ENCODE measurements at regions not wholly inside any gene's neighbourhood (a gene's known extent, or its start where the extent isn't known, plus 50 kb on each side); places are given as distances from the start of the nearest gene placed in this dataset.
"Not testable (repeated sequence)": the region's sequence is repeated elsewhere in the genome, so short reads cannot be mapped to it uniquely, and the experiment has no call there.

DNA sequence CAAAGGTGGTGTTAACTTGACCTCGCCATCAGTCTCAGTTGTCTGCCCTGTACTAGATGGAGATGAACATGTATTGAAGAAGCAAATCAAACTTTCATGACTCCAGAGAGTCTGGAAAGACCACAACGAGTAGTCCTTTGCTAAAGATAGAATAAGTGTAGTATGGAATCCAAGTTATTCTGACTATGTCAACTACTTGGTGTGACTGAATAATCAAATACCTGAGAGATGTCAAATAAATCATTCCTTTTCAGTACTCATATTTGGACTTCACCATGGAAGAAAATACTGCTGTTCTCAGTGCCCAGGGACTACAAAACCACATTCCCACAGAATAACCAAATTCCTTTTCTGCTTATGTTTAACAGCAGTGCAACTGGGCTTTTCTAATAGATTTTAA lies 161.2 kb upstream of the SPRY1 start:
- ATAC-seq (no peak), DNase-seq (ENCODE audit: missing footprints) (no peak)
- intact Hi-C loops (cut with DNase I), result no loop called here

DNA sequence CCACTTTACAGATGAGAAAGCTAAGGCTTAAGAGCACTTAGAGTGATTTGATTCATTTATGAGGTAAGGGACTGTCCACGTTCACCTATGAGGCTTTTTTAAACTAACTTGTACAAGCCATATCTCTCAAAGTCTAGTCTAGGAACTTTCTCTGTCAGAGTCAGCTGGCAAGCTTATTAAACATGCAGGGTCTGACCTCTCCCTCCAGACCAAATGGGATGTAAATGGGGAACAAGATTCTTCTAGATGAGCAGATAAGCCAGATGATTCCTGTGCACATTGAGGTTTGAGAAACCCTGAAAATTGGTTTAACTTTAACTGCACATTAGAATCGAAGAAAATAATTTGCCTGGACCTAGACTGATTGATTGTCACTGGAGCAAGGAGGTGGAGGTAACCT lies 160.0 kb upstream of the SPRY1 start:
- ATAC-seq (no peak), DNase-seq (ENCODE audit: missing footprints) (no peak)
- intact Hi-C loops (cut with DNase I), result no loop called here

DNA sequence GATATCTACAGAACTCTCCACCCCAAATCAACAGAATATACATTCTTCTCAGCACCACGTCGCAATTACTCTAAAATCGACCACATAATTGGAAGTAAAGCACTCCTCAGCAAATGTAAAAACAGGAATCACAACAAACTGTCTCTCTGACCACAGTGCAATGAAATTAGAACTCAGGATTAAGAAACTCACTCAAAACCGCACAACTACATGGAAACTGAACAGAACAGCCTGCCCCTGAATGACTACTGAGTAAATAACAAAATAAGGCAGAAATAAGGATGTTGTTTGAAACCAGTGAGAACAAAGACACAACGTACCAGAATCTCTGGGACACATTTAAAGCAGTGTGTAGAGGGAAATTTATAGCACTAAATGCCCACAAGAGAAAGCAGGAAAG lies 156.3 kb upstream of the SPRY1 start:
- intact Hi-C loops (cut with DNase I); ATAC-seq; DNase-seq (ENCODE audit: missing footprints): not testable (repeated sequence)

DNA sequence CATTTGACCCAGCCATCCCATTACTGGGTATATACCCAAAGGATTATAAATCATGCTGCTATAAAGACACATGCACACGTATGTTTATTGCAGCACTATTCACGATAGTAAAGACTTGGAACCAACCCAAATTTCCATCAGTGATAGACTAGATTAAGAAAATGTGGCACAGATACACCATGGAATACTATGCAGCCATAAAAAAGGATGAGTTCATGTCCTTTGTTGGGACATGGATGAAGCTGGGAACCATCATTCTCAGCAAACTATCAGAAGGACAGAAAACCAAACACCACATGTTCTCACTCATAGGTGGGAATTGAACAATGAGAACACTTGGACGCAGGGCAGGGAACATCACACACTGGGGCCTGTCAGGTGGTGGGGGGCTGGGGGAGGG lies 153.4 kb upstream of the SPRY1 start:
- DNase-seq (ENCODE audit: missing footprints); intact Hi-C loops (cut with DNase I); ATAC-seq: not testable (repeated sequence)

DNA sequence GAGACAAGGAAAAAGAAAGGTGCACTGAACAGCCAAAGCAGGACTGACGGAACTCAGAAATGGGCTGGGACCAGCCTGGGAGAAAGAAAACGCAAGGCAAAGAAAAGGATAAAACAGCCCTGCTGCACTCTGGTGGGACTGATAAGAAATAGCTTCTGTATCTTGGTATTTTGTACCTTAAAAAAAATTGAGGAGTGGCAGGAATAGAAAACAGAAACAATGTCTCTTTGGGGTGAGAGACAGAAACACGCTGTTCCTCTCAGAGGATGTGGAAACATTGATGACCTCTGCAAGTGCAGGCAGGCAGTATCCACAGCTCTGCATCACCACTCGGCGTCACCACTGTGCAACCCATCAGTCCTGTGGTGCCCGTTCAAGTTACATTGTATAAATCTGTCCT lies 152.5 kb upstream of the SPRY1 start:
- intact Hi-C loops (cut with DNase I), result no loop called here
- peak; percentile 97 for ATAC-seq

DNA sequence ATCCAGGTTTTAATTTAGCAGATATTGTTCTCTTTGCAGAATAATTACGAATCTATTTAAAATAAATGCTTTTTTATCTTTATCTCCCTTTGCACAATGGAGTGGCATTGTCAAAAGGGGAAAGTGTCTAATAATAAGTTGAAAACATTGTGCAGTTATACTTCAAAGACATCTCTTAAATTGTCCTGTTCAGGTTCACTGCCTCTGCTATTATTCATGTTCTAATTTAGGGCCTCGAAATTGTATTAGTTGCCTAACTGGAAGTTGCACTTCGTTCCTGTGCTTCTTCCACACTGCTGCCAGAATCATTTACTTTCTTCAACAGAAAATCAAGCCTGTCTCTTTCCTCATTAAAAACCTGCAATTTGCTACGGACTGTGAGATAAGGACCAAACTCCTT lies 150.5 kb upstream of the SPRY1 start:
- ATAC-seq (no peak), DNase-seq (ENCODE audit: missing footprints) (no peak)
- intact Hi-C loops (cut with DNase I), result loop anchor here (5.0 kb wide), 1 partner anchor 96 kb away; no protein-coding TSS in a partner anchor

More for the DNA sequence above, 152.5 kb upstream of the SPRY1 start:
- DNase-seq (ENCODE audit: missing footprints), result peak; percentile 71

DNA sequence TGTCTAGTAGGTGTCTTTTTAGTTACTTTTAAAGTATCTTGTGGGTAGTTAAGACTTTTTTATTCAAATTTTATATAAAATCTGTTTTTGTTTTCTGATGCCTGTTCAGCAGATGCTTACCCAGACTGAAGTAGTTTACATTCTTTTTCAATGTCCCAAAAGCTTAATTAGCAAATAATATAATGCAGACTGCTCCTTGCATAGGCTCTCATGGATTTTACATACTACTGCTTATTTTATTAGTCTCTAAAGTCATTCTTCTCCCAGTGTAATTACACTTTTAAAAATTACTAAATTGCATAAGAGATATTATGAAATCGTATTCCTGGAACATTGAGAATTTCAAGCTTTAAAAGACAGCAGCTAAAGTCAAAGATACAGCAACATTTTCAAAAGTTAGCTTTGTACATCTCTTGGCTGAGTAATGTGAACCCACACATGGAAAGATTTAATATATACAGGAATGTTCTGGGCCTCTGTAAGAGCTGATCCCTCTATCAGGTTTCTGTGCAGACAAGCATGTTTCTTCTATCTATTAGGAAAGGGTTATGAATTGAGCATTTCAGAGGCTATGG lies 148.4 kb upstream of the SPRY1 start:
- intact Hi-C loops (cut with DNase I), result loop anchor here (5.0 kb wide), 1 partner anchor 94 kb away; no protein-coding TSS in a partner anchor
- DNase-seq (ENCODE audit: missing footprints), result no peak
- ATAC-seq, result peak; percentile 43

DNA sequence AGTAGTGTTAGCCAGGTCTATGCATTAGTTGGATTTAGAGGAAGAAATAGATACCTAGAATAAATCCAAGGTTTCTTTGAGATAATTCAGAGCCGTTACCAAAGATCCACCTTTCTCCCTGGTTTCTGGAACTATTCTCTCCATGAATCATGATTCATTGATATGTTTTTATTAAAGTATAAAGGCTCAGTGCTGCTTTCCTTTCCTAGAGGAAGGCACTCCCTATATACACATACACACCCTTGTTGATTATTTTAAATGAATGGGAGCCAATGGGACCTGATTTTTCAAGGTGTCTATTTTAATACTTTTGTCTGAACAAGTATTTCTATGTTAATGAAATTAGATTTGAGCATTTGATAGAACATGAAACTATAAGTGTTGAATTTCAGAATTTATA lies 146.8 kb upstream of the SPRY1 start:
- ATAC-seq (no peak), DNase-seq (ENCODE audit: missing footprints) (no peak)
- intact Hi-C loops (cut with DNase I), result loop anchor here (2.0 to 5.0 kb wide), 2 partner anchors 92 to 147 kb away; partner anchors contain the start of gene SPRY1

DNA sequence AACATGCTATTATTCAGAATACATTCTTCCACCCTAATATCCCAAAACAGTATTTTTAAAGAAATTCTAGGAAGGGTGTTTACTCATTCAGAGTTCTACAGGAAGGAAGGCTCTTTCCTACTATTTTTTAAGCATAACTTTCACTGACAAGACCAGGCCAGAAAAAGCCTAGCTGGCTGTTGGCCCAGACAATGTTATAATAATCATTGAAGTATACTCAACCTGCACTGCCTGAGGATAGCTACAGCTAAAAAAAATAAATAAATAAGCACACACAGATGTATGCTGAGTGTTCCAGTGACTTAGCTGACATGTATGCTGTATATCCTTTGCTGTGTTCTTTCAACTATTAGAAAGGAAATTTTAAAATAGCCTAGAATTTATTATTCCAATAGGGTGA lies 145.8 kb upstream of the SPRY1 start:
- DNase-seq (ENCODE audit: missing footprints) (peak; percentile 65), ATAC-seq (peak; percentile 75)
- intact Hi-C loops (cut with DNase I), result loop anchor here (2.0 kb wide), 1 partner anchor 146 kb away; the partner anchor contains the start of gene SPRY1

DNA sequence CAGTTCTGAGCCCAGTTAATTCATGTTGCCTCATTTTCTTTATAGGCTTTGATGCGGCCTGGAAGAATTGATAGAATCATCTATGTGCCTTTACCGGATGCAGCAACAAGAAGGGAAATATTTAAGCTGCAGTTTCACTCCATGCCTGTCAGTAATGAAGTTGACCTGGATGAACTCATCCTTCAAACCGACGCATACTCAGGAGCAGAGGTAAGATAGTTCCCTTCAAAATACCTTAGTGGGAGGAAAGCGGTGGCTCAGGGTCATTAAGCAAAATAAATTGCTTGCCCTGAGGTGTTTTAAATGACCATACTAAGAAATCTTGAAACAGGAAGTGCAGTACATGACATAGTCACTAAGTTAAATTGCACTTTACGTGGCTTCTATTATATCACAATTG lies 140.6 kb upstream of the SPRY1 start:
- DNase-seq (ENCODE audit: missing footprints) (no peak), ATAC-seq (no peak)
- intact Hi-C loops (cut with DNase I), result no loop called here

DNA sequence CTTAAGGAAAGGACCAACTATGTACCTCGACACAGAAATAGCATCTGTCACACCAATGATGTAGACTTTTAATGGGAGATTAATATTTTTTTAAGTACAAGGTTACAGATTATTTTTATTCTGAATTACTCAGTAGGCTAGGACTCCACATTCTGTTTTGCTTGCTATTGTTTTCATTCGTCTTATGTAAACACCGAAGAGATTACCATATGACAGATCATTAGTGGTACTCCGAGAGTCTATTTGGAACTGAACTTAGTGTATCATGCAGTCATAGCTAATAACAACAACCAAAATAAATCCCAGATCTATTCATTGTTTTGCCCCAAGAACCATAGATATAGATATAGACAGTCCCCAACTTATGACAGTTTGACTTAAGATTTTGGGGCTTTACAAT lies 139.7 kb upstream of the SPRY1 start:
- ATAC-seq (no peak), DNase-seq (ENCODE audit: missing footprints) (no peak)
- intact Hi-C loops (cut with DNase I), result no loop called here

DNA sequence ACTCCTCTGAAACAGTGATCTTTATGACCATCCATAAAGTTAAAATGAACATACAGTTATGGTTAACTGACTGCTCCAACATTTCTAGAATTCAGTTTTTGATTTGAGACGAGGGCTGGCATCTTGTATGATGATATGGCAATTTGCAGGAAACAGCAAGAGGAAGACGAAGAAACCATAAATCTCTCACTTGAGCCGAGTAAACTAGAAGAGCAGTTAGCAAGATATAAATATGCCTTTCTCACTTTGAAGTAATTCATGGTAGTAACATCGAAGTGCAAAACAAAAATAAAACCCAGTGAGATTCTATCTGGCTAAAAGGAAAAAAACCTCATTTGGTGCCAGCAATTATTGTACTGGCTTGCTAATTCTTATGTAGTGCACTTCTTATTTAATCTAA lies 139.0 kb upstream of the SPRY1 start:
- no peak for DNase-seq (ENCODE audit: missing footprints)
- intact Hi-C loops (cut with DNase I), result no loop called here
- no peak for ATAC-seq

DNA sequence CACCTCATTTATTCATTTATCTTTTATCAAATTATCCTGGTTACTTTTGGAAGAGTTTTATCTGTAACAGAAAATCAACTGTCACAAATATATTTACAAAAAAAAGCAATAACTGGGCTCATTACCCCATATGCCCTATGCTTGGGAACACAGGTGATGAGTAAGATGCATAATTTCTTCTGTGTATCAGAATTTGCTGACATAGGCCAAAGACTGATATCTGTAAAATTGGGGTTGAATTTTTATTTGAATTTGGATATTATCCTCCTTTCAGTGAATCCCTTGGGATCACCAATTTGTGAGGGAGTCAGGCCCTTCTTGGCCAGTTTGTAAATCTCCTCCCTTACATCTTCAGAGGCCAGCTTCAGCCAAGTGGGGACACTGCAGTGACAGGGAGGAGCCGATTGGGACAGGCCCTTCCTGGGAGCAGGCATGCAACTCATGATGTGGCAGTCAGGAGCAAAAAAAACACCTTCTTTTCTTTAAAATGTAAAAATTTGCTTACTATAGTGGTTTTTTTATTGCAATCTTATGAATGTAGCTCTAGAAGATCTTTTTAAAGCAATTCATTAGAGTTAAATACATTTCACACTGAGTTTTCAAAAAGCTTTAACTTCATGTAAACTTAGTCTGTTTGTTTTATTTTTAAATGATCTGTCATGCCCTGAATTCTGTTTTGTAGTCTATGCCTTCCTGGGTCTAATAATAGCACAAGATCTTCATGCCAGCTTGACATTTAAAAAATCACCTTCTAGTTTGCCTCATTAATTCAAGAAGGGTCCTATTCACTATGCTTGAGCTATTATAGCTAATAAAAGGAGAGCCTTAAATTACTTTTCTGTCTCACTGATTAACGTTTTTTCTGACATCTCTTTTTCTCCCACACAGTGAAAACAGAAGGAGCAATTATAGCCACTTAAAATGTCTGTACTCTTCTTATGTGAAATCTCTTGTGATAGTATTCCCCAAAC lies 136.6 kb upstream of the SPRY1 start:
- intact Hi-C loops (cut with DNase I), result no loop called here
- DNase-seq (ENCODE audit: missing footprints) (peak; percentile 26), ATAC-seq (peak; percentile 46)

DNA sequence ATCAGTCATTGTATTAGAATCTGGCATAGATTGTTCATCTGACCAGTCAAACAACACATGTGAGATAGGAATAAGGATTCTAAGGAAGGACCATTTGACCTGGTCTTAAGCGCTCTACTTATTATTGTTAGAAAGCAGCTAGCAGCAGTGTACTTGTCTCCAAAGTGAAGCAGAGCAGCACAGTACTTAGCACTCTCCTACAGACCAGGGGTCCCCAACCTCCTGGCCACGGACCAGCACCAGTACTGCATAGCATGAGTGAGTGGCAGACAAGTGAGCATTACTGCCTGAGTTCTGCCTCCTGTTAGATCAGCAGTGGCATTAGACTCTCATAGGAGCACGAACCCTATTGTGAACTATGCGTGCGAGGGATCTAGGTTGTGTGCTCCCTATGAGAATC lies 135.9 kb upstream of the SPRY1 start:
- intact Hi-C loops (cut with DNase I), result no loop called here
- no peak for DNase-seq (ENCODE audit: missing footprints)
- ATAC-seq, result no peak

DNA sequence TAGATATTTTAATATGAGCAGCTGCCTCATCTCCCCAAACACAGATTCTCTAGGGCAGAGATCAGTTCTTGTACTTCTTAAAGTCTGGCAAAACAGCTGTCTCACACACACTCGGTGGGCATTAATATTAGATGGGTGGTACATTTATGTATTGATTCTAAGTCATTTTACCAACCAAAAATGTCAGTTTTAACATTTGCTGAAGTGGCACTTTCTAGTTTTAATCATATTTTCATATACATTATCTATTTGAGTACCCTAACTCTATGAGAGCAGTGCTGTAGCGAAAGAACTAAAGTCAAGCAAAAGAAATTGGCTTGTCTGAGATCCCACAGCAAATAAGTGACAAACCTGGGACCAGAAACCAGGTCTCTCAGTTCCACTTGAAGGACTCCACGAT lies 134.5 kb upstream of the SPRY1 start:
- no peak for ATAC-seq
- DNase-seq (ENCODE audit: missing footprints), result no peak

DNA sequence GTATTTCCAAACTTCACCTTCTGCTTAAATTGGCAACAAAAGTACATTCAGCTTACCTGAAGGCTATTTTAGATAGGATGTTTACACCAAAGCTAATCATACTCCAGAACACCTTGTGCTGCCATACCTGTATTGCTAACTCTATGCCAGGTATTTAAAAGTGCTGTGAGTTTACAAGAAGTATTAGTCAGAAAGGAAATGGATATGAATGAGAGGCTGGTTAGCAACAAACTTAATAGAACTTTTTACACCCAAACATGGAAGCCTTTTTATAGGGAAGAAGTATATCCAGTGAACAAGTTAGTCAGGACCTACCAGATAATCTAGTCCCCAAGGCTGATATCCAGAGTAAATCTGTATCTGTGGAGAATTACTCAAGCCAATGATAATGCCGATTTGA lies 131.2 kb upstream of the SPRY1 start:
- no peak for ATAC-seq
- no peak for DNase-seq (ENCODE audit: missing footprints)
- intact Hi-C loops (cut with DNase I), result no loop called here

More for the DNA sequence above, 134.5 kb upstream of the SPRY1 start:
- intact Hi-C loops (cut with DNase I), result no loop called here

DNA sequence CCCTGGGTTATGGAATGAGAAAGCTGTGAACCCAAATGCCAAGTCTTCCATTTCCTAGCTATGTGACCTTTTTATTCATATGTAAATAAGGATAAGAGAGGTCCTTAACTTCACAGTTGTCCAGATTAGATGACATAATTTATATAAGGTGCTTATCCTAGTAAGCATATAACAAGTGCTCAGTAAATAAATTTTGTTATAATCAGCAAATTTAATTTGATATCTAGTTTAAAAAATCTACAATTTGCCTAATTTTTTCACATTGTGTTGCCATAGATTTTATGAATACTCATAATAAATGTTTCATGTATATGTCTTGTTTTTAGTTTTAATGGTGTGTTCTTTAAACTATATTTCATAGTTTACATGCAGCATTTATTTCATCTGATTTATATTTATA lies 130.4 kb upstream of the SPRY1 start:
- no peak for DNase-seq (ENCODE audit: missing footprints)
- intact Hi-C loops (cut with DNase I), result no loop called here

DNA sequence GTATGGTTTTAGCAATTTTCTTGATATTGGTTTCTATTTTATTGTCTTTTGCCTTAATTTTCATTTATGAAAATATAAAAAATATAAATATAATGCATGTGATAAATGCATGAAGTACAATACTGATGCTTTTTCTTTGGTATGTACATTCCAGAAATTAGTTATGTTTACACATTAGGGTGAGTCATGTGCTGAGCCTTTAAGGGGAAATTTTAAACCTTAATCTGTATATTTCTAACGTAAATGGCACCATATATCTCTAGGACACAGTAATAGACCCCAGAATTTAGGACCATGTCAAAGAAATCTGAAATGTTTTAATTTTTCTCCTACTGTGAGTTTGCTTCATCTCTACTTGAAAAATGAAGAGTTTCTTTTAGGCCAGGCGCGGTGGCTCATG lies 117.8 kb upstream of the SPRY1 start:
- DNase-seq (ENCODE audit: missing footprints) (no peak), ATAC-seq (no peak)
- intact Hi-C loops (cut with DNase I), result no loop called here

More for the DNA sequence above, 130.4 kb upstream of the SPRY1 start:
- ATAC-seq, result no peak

DNA sequence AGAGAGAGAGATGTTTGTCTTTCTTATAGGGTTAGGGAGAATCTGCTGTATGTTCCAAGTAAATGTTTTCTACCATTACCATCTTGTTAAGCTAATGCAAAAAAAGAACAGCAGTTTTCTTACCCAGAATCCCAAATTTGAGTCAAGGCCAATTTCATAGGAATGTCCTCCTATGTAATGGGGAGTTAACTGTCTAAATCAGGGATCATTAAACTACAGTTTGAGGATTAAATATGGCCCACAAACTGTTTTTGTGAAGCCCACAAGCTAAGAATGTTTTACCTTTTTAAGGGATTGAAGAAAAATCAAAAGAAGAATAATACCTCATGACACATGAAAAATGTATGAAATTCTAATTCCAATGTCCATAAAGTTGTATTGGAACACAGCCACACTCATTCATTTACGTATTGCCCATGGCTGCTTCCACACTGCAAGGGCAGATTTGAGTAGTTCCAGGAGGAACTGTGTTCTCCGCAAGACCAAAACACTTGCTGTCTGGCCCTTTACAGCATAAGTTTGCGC lies 113.2 kb upstream of the SPRY1 start:
- intact Hi-C loops (cut with DNase I), result no loop called here
- ATAC-seq, result no peak
- DNase-seq (ENCODE audit: missing footprints), result no peak

DNA sequence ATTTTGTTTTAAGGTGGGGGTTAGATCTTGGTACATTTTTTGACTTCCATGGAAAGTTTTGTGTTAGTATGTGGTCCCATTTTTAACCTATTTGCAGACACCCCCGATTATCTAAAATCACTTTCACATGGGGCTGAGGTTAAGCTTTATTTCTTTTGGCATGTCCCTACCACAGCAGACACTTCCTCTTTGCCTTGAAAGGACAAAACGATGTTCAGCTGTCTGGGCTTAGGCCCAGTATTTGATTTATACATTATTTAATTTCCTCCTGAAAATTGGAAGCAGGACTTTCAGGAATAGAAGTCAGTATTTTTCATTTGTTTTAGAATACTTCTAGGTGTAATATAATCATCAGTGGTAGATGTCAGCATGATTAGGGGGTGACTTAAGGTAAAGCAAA lies 112.4 kb upstream of the SPRY1 start:
- DNase-seq (ENCODE audit: missing footprints) (no peak), ATAC-seq (no peak)
- intact Hi-C loops (cut with DNase I), result no loop called here
